BJ (cell line): ENCODE measurements at regions not wholly inside any gene's neighbourhood (a gene's known extent, or its start where the extent isn't known, plus 50 kb on each side); places are given as distances from the start of the nearest gene placed in this dataset.

Experiments
- CTCF ChIA-PET: fragments of 350-600 bp; formaldehyde crosslinking; extraction: SDS; loops from one replicate; lab custom pipeline; 2021; ENCODE audit warnings: antibody characterized with exemption, inconsistent platforms; lab: Yijun Ruan, JAX
- POLR2A ChIA-PET: fragments of 300-600 bp; sonication (Branson Sonifier 250); formaldehyde crosslinking; extraction: SDS; loops from one replicate; lab custom pipeline; 2021; ENCODE audit warnings: antibody characterized with exemption; lab: Charles Lee
- DNase-seq: peaks from one replicate; pipeline ENCODE4 v3.0.0-alpha.2; 2011; ENCODE audit warnings: low read depth
- H3K27me3 ChIP-seq: 2 replicates; pipeline ENCODE4 v1.6.0; 2011; ENCODE audit warnings: low read length; ENCODE audit not compliant: control insufficient read depth, insufficient read depth
- H3K36me3 ChIP-seq: 2 replicates; pipeline ENCODE4 v1.5.1; 2011; ENCODE audit warnings: low read length; ENCODE audit not compliant: control insufficient read depth, insufficient read depth
- H3K4me3 ChIP-seq: 2 replicates; pipeline ENCODE4 v1.5.1; 2011; ENCODE audit warnings: low read depth, mild to moderate bottlenecking, control low read depth, low read length
- CTCF ChIP-seq: IDR thresholded peaks from 2 replicates; pipeline ENCODE4 v1.5.1; 2011; ENCODE audit warnings: low read depth, mild to moderate bottlenecking, control low read depth, inconsistent platforms, low read length, moderate library complexity; ENCODE audit not compliant: insufficient read depth

DNA sequence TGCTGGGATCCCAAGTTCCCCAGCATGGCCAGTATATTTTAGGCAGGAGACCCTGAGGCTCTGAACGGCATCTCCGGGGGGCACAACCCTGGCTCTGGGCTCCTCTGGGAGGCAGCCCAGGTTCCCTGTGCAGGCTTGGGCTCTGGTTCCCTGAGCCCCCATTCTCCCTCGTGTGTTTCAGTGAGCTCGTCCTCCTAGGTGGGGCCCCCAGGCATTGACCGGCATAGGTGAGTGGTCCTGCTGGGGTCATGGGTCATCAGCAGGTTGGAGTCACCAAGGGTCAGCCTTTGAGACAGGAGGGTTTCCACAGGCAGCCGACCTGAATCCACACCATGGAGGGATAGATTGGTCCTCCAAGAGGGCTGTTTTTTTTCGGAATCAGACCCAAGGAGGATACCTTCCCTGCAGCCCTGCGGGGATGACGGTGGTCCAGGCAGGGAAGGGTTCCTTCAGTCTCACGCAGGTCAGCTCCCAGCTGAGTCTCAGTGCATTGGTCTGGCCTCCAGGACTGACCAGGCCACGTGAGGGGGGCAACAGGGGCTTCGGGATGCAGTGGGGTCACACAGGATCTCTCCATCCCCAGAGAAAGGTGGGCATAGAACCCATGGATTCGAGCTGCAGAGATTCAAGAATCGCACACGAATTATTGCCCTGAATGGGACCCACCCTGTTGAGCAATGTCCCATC is 226.0 kb downstream of the SNRPN start:
- H3K36me3 ChIP-seq: no peaks in the 10 kb centered on the region
- ChIA-PET CTCF (no interaction called here), POLR2A (no interaction called here)
- TF ChIP-seq CTCF: no peak
- H3K27me3 ChIP-seq: no peaks in the 10 kb centered on the region
- no peak for DNase-seq
- H3K4me3 ChIP-seq: no peak overlapping the region

- TF ChIP-seq CTCF: no peak
- no peak for DNase-seq
- no peaks in the 10 kb centered on the region for H3K36me3 ChIP-seq
- no peak overlapping the region for H3K4me3 ChIP-seq
- H3K27me3 ChIP-seq: no peaks in the 10 kb centered on the region
- POLR2A ChIA-PET: interaction anchor here (0.5 kb wide), 1 partner anchor 253 kb away, joined by 10 read pairs; no protein-coding TSS in a partner anchor
- CTCF ChIA-PET: no interaction called here
Measured at GRCh38 chr15:25181293-25182097, 226.7 kb downstream of the SNRPN start.

DNA sequence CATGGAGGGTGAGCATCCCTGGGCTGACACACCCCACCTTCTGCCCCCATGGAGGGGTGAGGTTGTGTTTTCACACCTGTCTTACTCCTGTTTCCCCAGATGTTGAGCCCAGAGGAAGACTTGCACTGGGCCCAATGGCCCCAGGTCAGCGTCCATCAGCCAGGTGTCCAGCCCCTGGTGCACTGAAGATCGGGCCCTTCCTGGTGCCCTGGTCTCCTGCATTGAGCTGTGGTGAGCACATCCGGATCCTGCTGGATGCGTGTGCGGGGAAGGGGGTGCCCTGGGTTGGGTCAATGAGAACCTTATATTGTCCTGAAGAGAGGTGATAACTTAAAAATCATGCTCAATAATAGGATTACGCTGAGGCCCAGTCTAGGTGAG is 227.3 kb downstream of the SNRPN start:
- no peak for DNase-seq
- Histone ChIP-seq H3K27me3 (no peaks in the 10 kb centered on the region), H3K36me3 (no peaks in the 10 kb centered on the region), H3K4me3 (no peak overlapping the region)
- ChIA-PET POLR2A (no interaction called here), CTCF (no interaction called here)
- TF ChIP-seq CTCF: no peak

DNA sequence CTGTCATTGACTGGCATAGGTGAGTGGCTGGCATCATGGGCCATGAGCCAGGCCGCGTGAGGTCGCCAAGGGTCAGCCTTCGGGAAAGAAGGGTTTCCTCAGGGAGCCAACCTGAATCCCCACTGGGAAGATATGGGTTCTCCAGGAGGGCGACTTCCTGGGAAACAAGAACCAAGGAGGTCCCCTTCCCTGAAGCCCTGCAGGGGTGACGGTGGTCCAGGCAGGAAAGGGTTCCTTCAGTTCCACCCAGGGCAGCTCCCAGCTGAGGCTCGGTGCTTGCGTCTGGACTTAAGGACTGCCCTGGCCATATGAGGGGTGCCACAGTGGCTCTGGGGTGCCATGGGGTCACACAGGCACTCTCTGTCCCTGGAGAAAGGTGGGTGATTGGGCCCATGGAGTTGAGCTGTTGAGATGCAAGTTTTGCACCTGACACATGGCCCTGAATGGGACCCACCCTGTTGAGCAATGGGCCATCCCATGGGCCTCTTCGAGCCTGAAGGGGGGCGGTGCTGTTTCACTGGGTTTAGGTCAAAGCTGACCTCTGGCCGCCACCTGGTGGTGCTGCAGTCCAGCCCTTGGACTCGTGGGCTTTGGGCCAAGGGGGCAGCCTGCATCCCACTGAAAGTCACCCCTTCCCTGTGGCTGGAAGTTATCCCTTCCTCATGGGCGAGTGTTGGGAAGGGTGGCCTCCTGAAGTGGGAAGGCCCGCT is 228.1 kb downstream of the SNRPN start:
- no peaks in the 10 kb centered on the region for H3K27me3 ChIP-seq
- no peak for DNase-seq
- POLR2A ChIA-PET: no interaction called here
- H3K4me3 ChIP-seq: no peak overlapping the region
- no peaks in the 10 kb centered on the region for H3K36me3 ChIP-seq
- CTCF ChIA-PET: no interaction called here
- TF ChIP-seq CTCF: no peak
